Fibroblast of skin of left quadriceps (primary cell): ENCODE measurements at regions not wholly inside any gene's neighbourhood (a gene's known extent, or its start where the extent isn't known, plus 50 kb on each side); places are given as distances from the start of the nearest gene placed in this dataset.

Source experiments
- DNase-seq, 2 experiments: peaks; one replicate each; pipeline ENCODE4 v3.0.0-alpha.2; 2013; ENCODE audit warnings: low read depth in 2 of 2

GRCh38 chr5:168031614-168032013 lies 259.8 kb upstream of the WWC1 start:
- no peak for DNase-seq

- DNase-seq = no peak
Observed at GRCh38 chr5:168039039-168039438, 252.4 kb upstream of the WWC1 start.

GRCh38 chr5:168039566-168040248 lies 251.7 kb upstream of the WWC1 start:
- DNase-seq = no peak

GRCh38 chr5:168041583-168041982 lies 249.9 kb upstream of the WWC1 start:
- DNase-seq = no peak

GRCh38 chr5:168042284-168043068 lies 249.0 kb upstream of the WWC1 start:
- DNase-seq = no peak

- no peak for DNase-seq
Observed at GRCh38 chr5:168046163-168046562, 245.3 kb upstream of the WWC1 start.

- peak in 1 of 2 experiments; percentile 16 for DNase-seq
Observed at GRCh38 chr5:168047043-168047668, 244.3 kb upstream of the WWC1 start.

- DNase-seq = no peak
Observed at GRCh38 chr5:168047669-168048111, 243.8 kb upstream of the WWC1 start.

GRCh38 chr5:168048486-168048885 lies 243.0 kb upstream of the WWC1 start:
- DNase-seq = no peak

- no peak for DNase-seq
Observed at GRCh38 chr5:168052686-168053085, 238.8 kb upstream of the WWC1 start.

GRCh38 chr5:168054091-168054490 lies 237.4 kb upstream of the WWC1 start:
- DNase-seq = no peak

GRCh38 chr5:168055141-168055683 lies 236.2 kb upstream of the WWC1 start:
- no peak for DNase-seq

- no peak for DNase-seq
Observed at GRCh38 chr5:168055961-168056360, 235.5 kb upstream of the WWC1 start.

- no peak for DNase-seq
Observed at GRCh38 chr5:168056499-168057182, 234.8 kb upstream of the WWC1 start.

GRCh38 chr5:168057905-168058304 lies 233.5 kb upstream of the WWC1 start:
- no peak for DNase-seq

GRCh38 chr5:168059131-168059530 lies 232.3 kb upstream of the WWC1 start:
- DNase-seq = no peak

GRCh38 chr5:168062239-168062638 lies 229.2 kb upstream of the WWC1 start:
- no peak for DNase-seq

GRCh38 chr5:168064457-168064856 lies 227.0 kb upstream of the WWC1 start:
- no peak for DNase-seq

- no peak for DNase-seq
Observed at GRCh38 chr5:168064933-168065622, 226.4 kb upstream of the WWC1 start.

- no peak for DNase-seq
Observed at GRCh38 chr5:168066536-168067208, 224.8 kb upstream of the WWC1 start.

- DNase-seq = no peak
Observed at GRCh38 chr5:168070761-168071160, 220.7 kb upstream of the WWC1 start.
